GM12872 (cell line): ENCODE measurements at regions not wholly inside any gene's neighbourhood (a gene's known extent, or its start where the extent isn't known, plus 50 kb on each side); places are given as distances from the start of the nearest gene placed in this dataset.

Experiments
- TF ChIP-seq, protein P1 (sequence below): IDR thresholded peaks from 3 replicates; pipeline ENCODE4 v1.5.1; 2011; ENCODE audit warnings: low read depth, mild to moderate bottlenecking, low read length, moderate library complexity; ENCODE audit not compliant: insufficient read depth

DNA sequence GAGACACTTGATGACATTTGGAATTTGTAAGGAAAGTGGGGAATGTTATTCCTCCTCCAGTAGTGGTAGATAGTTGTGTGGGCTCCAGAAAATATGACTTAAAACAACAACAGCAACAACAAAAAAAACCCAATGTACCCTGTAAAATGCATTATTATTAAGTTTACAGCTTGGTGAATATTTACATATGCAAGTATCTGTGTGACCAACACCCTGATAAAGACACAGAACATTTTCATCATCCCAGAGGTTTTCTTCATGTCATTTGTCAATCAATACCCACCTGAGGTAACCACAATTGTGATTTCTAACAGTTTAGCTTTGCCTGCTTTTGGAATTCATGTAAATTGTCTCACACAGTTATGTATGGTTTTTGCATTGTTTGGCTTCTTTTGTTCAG, 152.1 kb upstream of the GRIK2 start:
- TF ChIP-seq, protein P1, sequence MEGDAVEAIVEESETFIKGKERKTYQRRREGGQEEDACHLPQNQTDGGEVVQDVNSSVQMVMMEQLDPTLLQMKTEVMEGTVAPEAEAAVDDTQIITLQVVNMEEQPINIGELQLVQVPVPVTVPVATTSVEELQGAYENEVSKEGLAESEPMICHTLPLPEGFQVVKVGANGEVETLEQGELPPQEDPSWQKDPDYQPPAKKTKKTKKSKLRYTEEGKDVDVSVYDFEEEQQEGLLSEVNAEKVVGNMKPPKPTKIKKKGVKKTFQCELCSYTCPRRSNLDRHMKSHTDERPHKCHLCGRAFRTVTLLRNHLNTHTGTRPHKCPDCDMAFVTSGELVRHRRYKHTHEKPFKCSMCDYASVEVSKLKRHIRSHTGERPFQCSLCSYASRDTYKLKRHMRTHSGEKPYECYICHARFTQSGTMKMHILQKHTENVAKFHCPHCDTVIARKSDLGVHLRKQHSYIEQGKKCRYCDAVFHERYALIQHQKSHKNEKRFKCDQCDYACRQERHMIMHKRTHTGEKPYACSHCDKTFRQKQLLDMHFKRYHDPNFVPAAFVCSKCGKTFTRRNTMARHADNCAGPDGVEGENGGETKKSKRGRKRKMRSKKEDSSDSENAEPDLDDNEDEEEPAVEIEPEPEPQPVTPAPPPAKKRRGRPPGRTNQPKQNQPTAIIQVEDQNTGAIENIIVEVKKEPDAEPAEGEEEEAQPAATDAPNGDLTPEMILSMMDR = no peak

DNA sequence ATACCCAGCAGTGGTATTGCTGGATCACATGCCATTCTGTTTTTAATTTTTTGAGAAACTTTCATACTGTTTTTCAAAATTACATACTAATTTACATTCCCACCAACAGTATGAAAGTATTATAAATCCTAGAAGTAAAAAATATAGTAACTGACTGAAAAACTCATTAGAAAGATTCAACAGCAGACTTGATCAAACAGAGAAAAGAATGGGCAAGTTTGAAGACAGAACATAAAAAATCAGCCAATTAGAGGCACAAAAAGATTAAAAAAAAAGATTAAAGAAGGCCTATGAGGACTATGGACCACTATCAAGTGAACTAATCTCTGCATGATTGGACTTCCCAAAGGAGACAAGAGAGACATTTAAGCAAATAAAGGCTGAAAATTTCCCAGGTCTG, 144.0 kb upstream of the GRIK2 start:
- TF ChIP-seq, protein P1 = no peak

DNA sequence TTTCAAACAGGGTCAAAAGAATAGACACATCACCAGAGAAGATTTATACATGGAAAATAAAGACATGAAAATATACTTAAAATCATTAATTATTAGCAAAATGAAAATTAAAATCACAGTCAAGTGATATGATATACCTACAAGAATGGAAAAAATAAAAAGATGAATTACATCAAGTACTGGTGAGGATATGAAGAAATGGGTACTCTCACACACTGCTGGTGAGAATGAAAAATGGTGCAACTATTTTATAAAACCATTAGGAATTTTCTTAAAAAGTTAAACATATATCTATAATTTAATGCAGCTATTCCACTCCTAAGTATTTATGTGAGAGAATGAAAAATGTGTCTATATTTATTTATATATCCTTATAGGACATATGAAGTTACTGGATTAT, 136.3 kb upstream of the GRIK2 start:
- TF ChIP-seq, protein P1 = no peak

DNA sequence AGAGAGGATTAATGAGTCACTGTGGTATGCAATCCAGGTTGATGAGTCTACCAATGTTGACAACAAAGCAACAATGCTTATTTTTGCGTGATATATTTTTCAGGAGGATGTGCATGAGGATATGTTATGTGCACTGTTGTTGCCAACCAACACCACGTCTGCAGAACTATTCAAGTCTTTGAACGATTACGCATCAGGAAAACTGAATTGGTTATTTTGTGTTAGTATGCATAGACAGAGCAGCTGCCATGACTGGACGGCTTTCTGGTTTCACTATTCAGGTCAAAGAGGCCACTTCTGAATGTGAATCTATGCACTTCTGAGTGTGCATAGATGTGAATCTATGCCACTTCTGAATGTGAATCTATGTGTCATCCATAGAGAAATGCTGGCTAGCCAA, 134.0 kb upstream of the GRIK2 start:
- TF ChIP-seq, protein P1 = no peak

DNA sequence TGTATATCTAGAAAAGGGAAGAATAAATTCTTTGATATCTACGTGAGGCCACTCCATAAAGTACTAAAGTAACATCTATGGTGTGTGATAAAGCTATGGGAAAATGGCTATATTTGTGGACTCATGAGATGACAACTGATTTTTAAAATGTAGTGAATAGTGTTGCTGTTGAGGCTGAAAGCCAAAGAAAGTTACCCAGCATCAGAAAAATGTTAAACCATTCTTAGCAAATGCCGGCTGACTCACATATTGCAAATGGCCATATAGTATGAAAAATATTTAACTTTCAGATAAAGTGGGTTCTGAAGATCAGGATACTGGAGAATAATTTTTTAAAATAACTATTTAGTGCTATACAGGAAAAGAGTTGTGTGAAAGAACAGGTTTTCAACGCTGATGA, 129.9 kb upstream of the GRIK2 start:
- TF ChIP-seq, protein P1 = no peak

DNA sequence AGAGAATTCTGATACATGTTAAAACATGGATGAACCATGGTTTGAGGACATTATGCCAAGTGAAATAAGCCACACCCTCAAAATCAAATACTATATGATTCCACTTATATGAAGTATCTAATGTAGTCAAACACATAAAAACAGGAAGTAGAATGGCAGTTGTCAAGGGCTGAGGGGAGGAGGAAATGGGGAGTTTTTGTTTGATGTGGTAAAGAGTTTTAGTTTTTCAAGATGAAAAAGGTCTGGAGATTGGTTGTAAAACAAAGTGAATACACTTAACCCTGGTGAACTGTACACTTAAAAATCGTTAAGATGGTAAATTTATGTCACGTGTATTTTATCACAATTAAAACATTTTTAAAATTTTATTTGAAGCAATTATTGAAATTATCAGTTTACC, 127.4 kb upstream of the GRIK2 start:
- TF ChIP-seq, protein P1 = no peak

DNA sequence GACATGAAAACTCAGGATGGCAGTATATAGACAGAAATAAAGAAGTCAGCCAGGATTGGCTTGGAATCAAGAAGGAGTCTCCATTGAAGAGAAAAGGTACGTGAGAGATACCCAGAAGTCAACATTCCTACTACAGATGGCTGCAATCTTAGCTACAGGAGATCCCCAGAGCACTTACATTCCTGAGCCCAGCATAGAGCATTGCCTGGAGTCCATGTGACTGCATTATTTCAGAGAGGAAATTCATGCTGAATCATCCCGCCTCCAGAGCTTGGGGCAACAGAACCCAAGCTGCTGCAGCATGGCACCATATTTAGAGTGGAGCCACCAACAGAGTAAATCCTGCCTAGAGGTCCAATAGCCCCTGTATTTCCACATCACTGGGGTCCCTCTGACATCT, 125.0 kb upstream of the GRIK2 start:
- TF ChIP-seq, protein P1 = no peak

DNA sequence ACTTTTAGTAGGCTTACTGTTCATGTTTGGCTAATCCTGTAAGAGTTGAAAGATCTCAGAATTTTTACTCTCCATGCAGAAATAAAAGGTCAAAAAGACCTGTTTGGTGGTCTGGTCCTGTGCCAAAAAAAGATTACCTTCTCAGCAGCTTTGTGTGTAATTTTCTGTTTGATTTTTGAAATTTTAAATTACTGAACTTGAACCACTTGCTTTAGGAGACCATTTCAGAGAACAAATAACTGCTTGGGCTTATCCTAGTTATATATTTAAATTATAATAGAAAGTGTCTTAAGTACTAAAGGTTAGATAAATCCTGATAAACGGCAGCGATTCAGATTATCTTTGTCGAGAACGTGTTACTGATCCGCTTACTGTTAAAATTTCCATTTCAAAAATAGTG, 118.3 kb upstream of the GRIK2 start:
- TF ChIP-seq, protein P1 = no peak
